MG63 (cell line): ENCODE measurements at regions not wholly inside any gene's neighbourhood (a gene's known extent, or its start where the extent isn't known, plus 50 kb on each side); places are given as distances from the start of the nearest gene placed in this dataset.

ENCODE experiments used
- DNase-seq: peaks from one replicate; pipeline ENCODE4 v3.0.0-alpha.2; 2020
- H3K27me3 ChIP-seq: fragments of 250-450 bp; sonication (Bioruptor Pico); 2 replicates; pipeline ENCODE4 v1.5.1; 2020; ENCODE audit warnings: mild to moderate bottlenecking, moderate library complexity
- H3K36me3 ChIP-seq: fragments of 250-450 bp; sonication (Bioruptor Pico); 2 replicates; pipeline ENCODE4 v1.5.1; 2020; ENCODE audit warnings: mild to moderate bottlenecking, moderate library complexity
- H3K4me3 ChIP-seq: fragments of 250-450 bp; sonication (Bioruptor Pico); 2 replicates; pipeline ENCODE4 v1.5.1; 2020; ENCODE audit warnings: mild to moderate bottlenecking, moderate library complexity
- H3K9me3 ChIP-seq: fragments of 250-450 bp; sonication (Bioruptor Pico); 2 replicates; pipeline ENCODE4 v1.5.1; 2020; ENCODE audit warnings: mild to moderate bottlenecking, moderate library complexity

- Histone ChIP-seq H3K4me3 (no peak overlapping the region), H3K27me3 (no peaks in the 10 kb centered on the region), H3K9me3 (no peaks in the 10 kb centered on the region), H3K36me3 (peaks cover 34% of the 10 kb centered on the region)
- DNase-seq = no peak
Observed at GRCh38 chr12:124458992-124459851, 108.2 kb downstream of the NCOR2 start.

GRCh38 chr12:124458220-124458991 lies 109.0 kb downstream of the NCOR2 start:
- peaks cover 34% of the 10 kb centered on the region for H3K36me3 ChIP-seq
- DNase-seq = no peak
- no peak overlapping the region for H3K4me3 ChIP-seq
- H3K9me3 ChIP-seq = no peaks in the 10 kb centered on the region
- H3K27me3 ChIP-seq = no peaks in the 10 kb centered on the region

- DNase-seq = no peak
- no peaks in the 10 kb centered on the region for H3K9me3 ChIP-seq
- H3K4me3 ChIP-seq = no peak overlapping the region
- H3K27me3 ChIP-seq = no peaks in the 10 kb centered on the region
- peaks cover 37% of the 10 kb centered on the region for H3K36me3 ChIP-seq
Observed at GRCh38 chr12:124457287-124458219, 109.9 kb downstream of the NCOR2 start.

GRCh38 chr12:124456652-124457152 lies 110.7 kb downstream of the NCOR2 start:
- Histone ChIP-seq H3K9me3 (no peaks in the 10 kb centered on the region), H3K36me3 (peaks cover 39% of the 10 kb centered on the region), H3K4me3 (no peak overlapping the region), H3K27me3 (no peaks in the 10 kb centered on the region)
- DNase-seq = no peak

GRCh38 chr12:124456133-124456651 lies 111.2 kb downstream of the NCOR2 start:
- Histone ChIP-seq H3K9me3 (no peaks in the 10 kb centered on the region), H3K27me3 (no peaks in the 10 kb centered on the region), H3K36me3 (peaks cover 36% of the 10 kb centered on the region), H3K4me3 (no peak overlapping the region)
- no peak for DNase-seq

- no peak for DNase-seq
- H3K9me3 ChIP-seq = no peaks in the 10 kb centered on the region
- H3K27me3 ChIP-seq = no peaks in the 10 kb centered on the region
- H3K4me3 ChIP-seq = no peak overlapping the region
- peaks cover 28% of the 10 kb centered on the region for H3K36me3 ChIP-seq
Observed at GRCh38 chr12:124455336-124455735, 112.1 kb downstream of the NCOR2 start.

DNA sequence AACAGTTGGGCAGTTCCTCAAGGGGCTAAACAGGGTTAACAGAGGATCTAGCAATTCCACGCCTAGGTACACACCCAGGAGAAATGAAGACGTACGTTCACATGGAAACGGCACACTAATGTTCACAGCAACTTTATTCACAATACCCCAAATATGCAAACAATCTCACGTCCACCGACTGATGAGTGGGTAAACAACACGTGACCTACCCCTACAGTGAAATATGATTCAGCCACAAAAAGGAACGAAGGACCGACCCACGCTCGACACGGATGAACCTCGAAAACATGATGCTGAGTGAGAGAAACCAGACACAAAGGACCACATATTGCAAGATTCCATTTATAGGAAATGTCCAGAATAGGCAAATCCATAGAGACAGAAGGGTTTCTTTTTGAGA lies 112.7 kb downstream of the NCOR2 start:
- Histone ChIP-seq H3K9me3 (no peaks in the 10 kb centered on the region), H3K27me3 (no peaks in the 10 kb centered on the region), H3K36me3 (peaks cover 26% of the 10 kb centered on the region), H3K4me3 (no peak overlapping the region)
- no peak for DNase-seq

DNA sequence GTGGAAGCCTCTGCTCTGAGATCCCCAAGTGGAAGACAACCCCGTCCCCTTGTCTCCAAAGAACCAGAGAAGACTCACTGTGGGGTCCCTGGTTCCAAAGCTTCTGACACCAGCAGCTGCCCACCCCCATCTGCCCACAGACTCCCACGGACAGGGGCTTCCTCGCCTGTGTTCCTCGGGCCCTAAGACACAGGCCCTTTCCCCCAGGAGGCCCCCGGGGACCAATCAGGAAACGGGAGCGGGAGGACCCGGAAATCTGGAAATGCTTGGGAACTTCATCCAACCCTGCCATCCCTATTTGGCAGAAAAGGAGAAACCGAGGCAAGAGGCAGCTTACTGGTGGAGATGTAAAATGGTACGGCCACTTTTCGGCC lies 113.1 kb downstream of the NCOR2 start:
- no peak for DNase-seq

GRCh38 chr12:124453419-124454351 lies 113.7 kb downstream of the NCOR2 start:
- no peaks in the 10 kb centered on the region for H3K9me3 ChIP-seq
- peak; percentile 93 for DNase-seq
- H3K4me3 ChIP-seq = no peak overlapping the region
- H3K36me3 ChIP-seq = peaks cover 25% of the 10 kb centered on the region
- H3K27me3 ChIP-seq = no peaks in the 10 kb centered on the region

More for the DNA sequence above, 113.1 kb downstream of the NCOR2 start:
- no peaks in the 10 kb centered on the region for H3K9me3 ChIP-seq
- H3K36me3 ChIP-seq = peaks cover 24% of the 10 kb centered on the region
- no peaks in the 10 kb centered on the region for H3K27me3 ChIP-seq
- H3K4me3 ChIP-seq = no peak overlapping the region

GRCh38 chr12:124452576-124453331 lies 114.7 kb downstream of the NCOR2 start:
- no peak for DNase-seq
- no peaks in the 10 kb centered on the region for H3K27me3 ChIP-seq
- no peak overlapping the region for H3K4me3 ChIP-seq
- H3K9me3 ChIP-seq = no peaks in the 10 kb centered on the region
- H3K36me3 ChIP-seq = peaks cover 24% of the 10 kb centered on the region

DNA sequence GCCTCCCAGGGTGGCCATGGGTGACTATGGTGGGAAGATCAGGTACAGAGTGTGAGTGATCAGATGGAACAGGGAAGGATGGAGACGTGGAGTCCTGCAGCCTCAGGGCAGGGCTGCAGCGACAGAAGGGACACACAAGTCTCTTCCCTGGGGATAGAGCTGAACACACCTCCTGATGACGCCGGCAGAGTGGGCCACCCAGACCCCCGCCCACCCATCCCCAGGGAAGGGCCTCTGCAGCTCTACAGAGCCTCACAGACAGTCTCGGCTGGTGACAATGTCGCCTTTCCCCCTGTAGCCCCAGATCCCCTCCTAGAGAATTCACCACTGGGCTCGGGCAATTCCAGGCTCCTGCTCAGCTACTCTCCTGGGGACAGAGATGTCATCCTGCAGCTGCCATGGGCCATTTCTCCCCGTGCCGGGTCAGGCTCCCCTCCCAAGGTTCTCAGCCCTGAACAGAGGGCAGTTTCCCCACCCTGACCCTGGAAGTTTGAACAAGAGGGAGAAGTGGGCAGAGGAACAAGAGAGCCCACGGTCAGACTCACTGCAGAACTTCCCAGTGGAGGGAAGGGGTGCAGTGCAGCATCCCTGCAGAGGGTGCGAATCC lies 115.7 kb downstream of the NCOR2 start:
- no peaks in the 10 kb centered on the region for H3K27me3 ChIP-seq
- H3K36me3 ChIP-seq = peaks cover 29% of the 10 kb centered on the region
- H3K4me3 ChIP-seq = no peak overlapping the region
- no peaks in the 10 kb centered on the region for H3K9me3 ChIP-seq
- no peak for DNase-seq

GRCh38 chr12:124451016-124451415 lies 116.4 kb downstream of the NCOR2 start:
- DNase-seq = no peak
- Histone ChIP-seq H3K36me3 (peaks cover 31% of the 10 kb centered on the region), H3K9me3 (no peaks in the 10 kb centered on the region), H3K4me3 (no peak overlapping the region), H3K27me3 (no peaks in the 10 kb centered on the region)

GRCh38 chr12:124450376-124450750 lies 117.0 kb downstream of the NCOR2 start:
- DNase-seq = no peak
- H3K4me3 ChIP-seq = no peak overlapping the region
- H3K27me3 ChIP-seq = no peaks in the 10 kb centered on the region
- peaks cover 31% of the 10 kb centered on the region for H3K36me3 ChIP-seq
- no peaks in the 10 kb centered on the region for H3K9me3 ChIP-seq

- H3K27me3 ChIP-seq = no peaks in the 10 kb centered on the region
- DNase-seq = no peak
- H3K36me3 ChIP-seq = peaks cover 31% of the 10 kb centered on the region
- no peak overlapping the region for H3K4me3 ChIP-seq
- no peaks in the 10 kb centered on the region for H3K9me3 ChIP-seq
Observed at GRCh38 chr12:124449623-124450375, 117.6 kb downstream of the NCOR2 start.
